HepG2 (cell line): ENCODE measurements at regions not wholly inside any gene's neighbourhood (a gene's known extent, or its start where the extent isn't known, plus 50 kb on each side); places are given as distances from the start of the nearest gene placed in this dataset.

ENCODE experiments used
- ATAC-seq: fragments of 200-7000 bp; cut with Tn5 transposase; 3 replicates; pipeline ENCODE4 v1.9.1; 2020; ENCODE audit warnings: mild to moderate bottlenecking, moderate library complexity
- BruUV-seq: library from RNA; stranded (reverse); fragments of 400-500 nt; replicated peaks from 2 replicates; lab custom pipeline; 2021; lab: Mats Ljungman, UMichigan
- CTCF ChIA-PET: fragments of 300-600 bp; formaldehyde crosslinking; extraction: SDS; loops from one replicate; lab custom pipeline; 2021; ENCODE audit warnings: low total read pairs, inconsistent platforms, low intra/inter-chr PET ratio; lab: Yijun Ruan, JAX
- POLR2A ChIA-PET: fragments of 350-600 bp; sonication (Branson Sonifier 250); formaldehyde crosslinking; loops from one replicate; lab custom pipeline; 2020; ENCODE audit warnings: antibody characterized with exemption, inconsistent platforms; lab: Yijun Ruan, JAX
- DNase-seq: peaks from one replicate; pipeline ENCODE4 v3.0.0-alpha.2; 2015; ENCODE audit warnings: low spot score
- FAIRE-seq: peaks from 3 replicates; lab custom pipeline; 2011; peaks lifted over from hg19 to GRCh38; lab: Jason Lieb, UNC
- H2AFZ ChIP-seq: one replicate; pipeline ENCODE4 v1.6.1; 2011; ENCODE audit warnings: low read length, inconsistent platforms
- H3K27ac ChIP-seq: fragments of 300-600 bp; 3 replicates; pipeline ENCODE4 v1.8.0; 2011; ENCODE audit warnings: mixed run types, mild to moderate bottlenecking, mixed read lengths, low read length, inconsistent platforms; ENCODE audit not compliant: insufficient read depth; ENCODE audit errors: extremely low read length
- H3K27me3 ChIP-seq, 2 experiments: fragments of 200-600 bp in 1 of 2; 2 replicates in 1 of 2; 3 replicates in 1 of 2; pipeline versions ENCODE4 v1.6.0 to v1.8.0; 2011; ENCODE audit warnings: low read length in 2 of 2, mild to moderate bottlenecking in 2 of 2, moderate library complexity in 2 of 2, inconsistent platforms in 1 of 2; ENCODE audit not compliant: insufficient read depth in 2 of 2, control insufficient read depth in 1 of 2
- H3K36me3 ChIP-seq, 2 experiments: fragments of 200-600 bp in 1 of 2; replicated peaks in 1 of 2; 2 replicates in 1 of 2; 3 replicates in 1 of 2; pipeline versions ENCODE4 v1.5.1 to v1.8.0; 2011; ENCODE audit warnings: low read length in 2 of 2, inconsistent platforms in 1 of 2; ENCODE audit not compliant: insufficient read depth in 2 of 2, control insufficient read depth in 1 of 2
- H3K4me1 ChIP-seq: 2 replicates; pipeline ENCODE4 v1.5.1; 2012; ENCODE audit warnings: low read length, inconsistent platforms; ENCODE audit not compliant: insufficient read depth
- H3K4me2 ChIP-seq: 2 replicates; pipeline ENCODE4 v1.6.0; 2011; ENCODE audit warnings: low read depth, low read length, inconsistent platforms
- H3K4me3 ChIP-seq, 3 experiments: fragments of 200-600 bp in 1 of 3; sonication (generic), shearing (Covaris generic) in 1 of 3; replicated peaks in 1 of 3; 2 replicates each; pipeline ENCODE4 v1.5.1; 2011 to 2016; ENCODE audit warnings: low read length in 3 of 3, inconsistent platforms in 2 of 3, low read depth in 2 of 3, mild to moderate bottlenecking in 2 of 3, control low read depth in 1 of 3, mixed read lengths in 1 of 3; ENCODE audit not compliant: insufficient read depth in 1 of 3
- H3K79me2 ChIP-seq: one replicate; pipeline ENCODE4 v1.6.1; 2011; ENCODE audit warnings: low read length, inconsistent platforms; ENCODE audit not compliant: insufficient read depth
- H3K9ac ChIP-seq: 2 replicates; pipeline ENCODE4 v1.6.0; 2011; ENCODE audit warnings: mild to moderate bottlenecking, low read depth, low read length, inconsistent platforms; ENCODE audit not compliant: insufficient read depth
- H3K9me3 ChIP-seq: 2 replicates; pipeline ENCODE4 v1.5.1; 2012; ENCODE audit warnings: mild to moderate bottlenecking, low read length
- H4K20me1 ChIP-seq: 2 replicates; pipeline ENCODE4 v1.6.0; 2011; ENCODE audit warnings: inconsistent platforms, mild to moderate bottlenecking, low read length, moderate library complexity; ENCODE audit not compliant: insufficient read depth
- AHR ChIP-seq: IDR thresholded peaks from 2 replicates; pipeline ENCODE4 v1.6.1; 2018; ENCODE audit warnings: missing genetic modification reagents, missing compliant biosample characterization
- CBFB ChIP-seq: sonication (generic); formaldehyde crosslinking; IDR thresholded peaks from 2 replicates; pipeline ENCODE4 v1.4.0; 2020; ENCODE audit warnings: missing genetic modification reagents
- CHD4 ChIP-seq: fragments of 200-600 bp; sonication (generic); IDR thresholded peaks from 2 replicates; pipeline ENCODE4 v1.7.0; 2017; ENCODE audit warnings: mild to moderate bottlenecking, low read length, borderline replicate concordance
- CREM ChIP-seq, 2 experiments: sonication (generic) in 1 of 2; formaldehyde crosslinking in 1 of 2; IDR thresholded peaks; 2 replicates each; pipeline versions ENCODE4 v1.4.0 to v1.6.1; 2016 to 2020; ENCODE audit warnings: antibody characterized with exemption in 1 of 2, mild to moderate bottlenecking in 1 of 2, missing genetic modification reagents in 1 of 2
- DR1 ChIP-seq: sonication (generic); formaldehyde crosslinking; IDR thresholded peaks from 2 replicates; pipeline ENCODE4 v1.8.0; 2021; ENCODE audit warnings: mild to moderate bottlenecking, missing genetic modification reagents, inconsistent platforms
- KDM5A ChIP-seq: fragments of 200-600 bp; sonication (generic); IDR thresholded peaks from 2 replicates; pipeline ENCODE4 v1.7.0; 2018; ENCODE audit warnings: antibody characterized with exemption, mild to moderate bottlenecking, low read length, borderline replicate concordance
- NCOA5 ChIP-seq: sonication (generic); formaldehyde crosslinking; IDR thresholded peaks from 2 replicates; pipeline ENCODE4 v1.4.0; 2020; ENCODE audit warnings: missing genetic modification reagents
- POLR2AphosphoS2 ChIP-seq: IDR thresholded peaks from 2 replicates; pipeline ENCODE4 v1.6.1; 2011; ENCODE audit warnings: low read depth, low read length, improper control_type of control experiment
- SKI ChIP-seq: fragments of 450-650 bp; IDR thresholded peaks from one replicate; pipeline ENCODE4 v1.6.1; 2018; ENCODE audit warnings: mild to moderate bottlenecking; ENCODE audit not compliant: partially characterized antibody
- SP2 ChIP-seq: sonication (generic); formaldehyde crosslinking; IDR thresholded peaks from 2 replicates; pipeline ENCODE4 v1.5.1; 2020; ENCODE audit warnings: mild to moderate bottlenecking, missing genetic modification reagents
- ZBTB42 ChIP-seq: sonication (generic); formaldehyde crosslinking; IDR thresholded peaks from 2 replicates; pipeline ENCODE4 v1.5.0; 2020; ENCODE audit warnings: mild to moderate bottlenecking, missing genetic modification reagents
- ZNF10 ChIP-seq: sonication (generic); formaldehyde crosslinking; IDR thresholded peaks from 2 replicates; pipeline ENCODE4 v1.4.0; 2020; ENCODE audit warnings: mild to moderate bottlenecking, low read depth, missing genetic modification reagents, borderline replicate concordance
- ZNF496 ChIP-seq: sonication (generic); formaldehyde crosslinking; IDR thresholded peaks from 2 replicates; pipeline ENCODE4 v1.8.1; 2023; ENCODE audit warnings: mild to moderate bottlenecking, moderate library complexity, missing genetic modification reagents; ENCODE audit not compliant: insufficient replicate concordance
- WGBS: methylation state at CpG from one replicate; pipeline ENCODE4 v1.1.6; 2017; ENCODE audit warnings: low lambda C conversion rate; 5-methylcytosine and 5-hydroxymethylcytosine counted together
- in situ Hi-C: cut with HindIII; loops from 2 replicates; pipeline ENCODE4 v1.10.0; 2017; ENCODE audit warnings: low pct_unique_long_range_greater_than_20kb; ENCODE audit not compliant: extremely low pct_ligation_motif_present
- intact Hi-C: fragments of 100-400 bp; cut with micrococcal nuclease; formaldehyde crosslinking; loops from one replicate; pipeline ENCODE4 v1.10.0; 2022; ENCODE audit not compliant: unreplicated experiment
- TF ChIP-seq, protein P1 (sequence below): sonication (generic); formaldehyde crosslinking; IDR thresholded peaks from 2 replicates; pipeline ENCODE4 v1.9.0; 2021; ENCODE audit warnings: missing genetic modification reagents, borderline replicate concordance
- TF ChIP-seq, protein P2 (sequence below): sonication (generic); formaldehyde crosslinking; IDR thresholded peaks from 2 replicates; pipeline ENCODE4 v1.4.0; 2020; ENCODE audit warnings: missing genetic modification reagents
- TF ChIP-seq, protein P3 (sequence below): sonication (generic); formaldehyde crosslinking; IDR thresholded peaks from 2 replicates; pipeline ENCODE4 v1.8.0; 2022; ENCODE audit warnings: mild to moderate bottlenecking, missing genetic modification reagents, borderline replicate concordance

DNA sequence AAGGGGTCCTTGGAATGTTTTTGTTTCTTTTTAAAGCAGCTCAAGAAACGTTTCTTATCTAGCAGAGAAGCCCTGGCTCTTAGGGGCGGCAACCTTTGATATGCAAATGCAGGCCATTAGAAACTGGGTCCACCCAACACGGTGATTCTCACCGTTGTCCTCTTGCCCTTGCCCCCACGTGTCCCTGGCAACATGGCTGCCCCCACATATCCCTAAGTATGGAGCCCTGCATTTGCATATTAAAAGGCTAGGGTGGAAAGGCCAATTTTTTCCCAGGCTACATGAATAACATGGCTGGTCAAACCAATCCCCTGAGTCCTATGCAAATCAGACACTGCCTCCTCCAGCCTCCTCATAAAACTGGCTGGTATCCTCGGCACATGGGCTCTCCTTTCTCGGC lies 230.1 kb upstream of the SPOPL start:
- FAIRE-seq: no peak
- H3K36me3 ChIP-seq: no peaks in the 10 kb centered on the region
- H3K27ac ChIP-seq: no peak overlapping the region
- no TSS peak for BruUV-seq
- H2AFZ ChIP-seq: no peak overlapping the region
- peaks cover 42% of the 10 kb centered on the region for H3K4me1 ChIP-seq
- intact Hi-C loops: loop anchor here (5.0 to 10.0 kb wide), 3 partner anchors 101 to 377 kb away; partner anchors contain the start of gene SPOPL
- no peak overlapping the region for H3K9ac ChIP-seq
- ChIA-PET POLR2A (no interaction called here), CTCF (no interaction called here)
- no peaks in the 10 kb centered on the region for H3K27me3 ChIP-seq
- no peaks in the 10 kb centered on the region for H3K79me2 ChIP-seq
- no peaks in the 10 kb centered on the region for H3K9me3 ChIP-seq
- TF ChIP-seq ZBTB42 (no peak), SKI (no peak), DR1 (CRISPR knock-in tag) (no peak), AHR (no peak), POLR2AphosphoS2 (no peak), ZNF496 (CRISPR knock-in tag) (no peak), ZNF10 (CRISPR knock-in tag) (no peak), CHD4 (no peak), NCOA5 (CRISPR knock-in tag) (no peak), CREM (IDR thresholded peaks at IDR 0.05) (no peak), CREM (CRISPR knock-in tag; IDR thresholded peaks at IDR 0.05) (no peak), KDM5A (no peak), SP2 (CRISPR knock-in tag) (no peak), CBFB (CRISPR knock-in tag) (no peak)
- TF ChIP-seq, protein P1, sequence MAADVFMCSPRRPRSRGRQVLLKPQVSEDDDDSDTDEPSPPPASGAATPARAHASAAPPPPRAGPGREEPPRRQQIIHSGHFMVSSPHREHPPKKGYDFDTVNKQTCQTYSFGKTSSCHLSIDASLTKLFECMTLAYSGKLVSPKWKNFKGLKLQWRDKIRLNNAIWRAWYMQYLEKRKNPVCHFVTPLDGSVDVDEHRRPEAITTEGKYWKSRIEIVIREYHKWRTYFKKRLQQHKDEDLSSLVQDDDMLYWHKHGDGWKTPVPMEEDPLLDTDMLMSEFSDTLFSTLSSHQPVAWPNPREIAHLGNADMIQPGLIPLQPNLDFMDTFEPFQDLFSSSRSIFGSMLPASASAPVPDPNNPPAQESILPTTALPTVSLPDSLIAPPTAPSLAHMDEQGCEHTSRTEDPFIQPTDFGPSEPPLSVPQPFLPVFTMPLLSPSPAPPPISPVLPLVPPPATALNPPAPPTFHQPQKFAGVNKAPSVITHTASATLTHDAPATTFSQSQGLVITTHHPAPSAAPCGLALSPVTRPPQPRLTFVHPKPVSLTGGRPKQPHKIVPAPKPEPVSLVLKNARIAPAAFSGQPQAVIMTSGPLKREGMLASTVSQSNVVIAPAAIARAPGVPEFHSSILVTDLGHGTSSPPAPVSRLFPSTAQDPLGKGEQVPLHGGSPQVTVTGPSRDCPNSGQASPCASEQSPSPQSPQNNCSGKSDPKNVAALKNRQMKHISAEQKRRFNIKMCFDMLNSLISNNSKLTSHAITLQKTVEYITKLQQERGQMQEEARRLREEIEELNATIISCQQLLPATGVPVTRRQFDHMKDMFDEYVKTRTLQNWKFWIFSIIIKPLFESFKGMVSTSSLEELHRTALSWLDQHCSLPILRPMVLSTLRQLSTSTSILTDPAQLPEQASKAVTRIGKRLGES (CRISPR knock-in tag): no peak
- TF ChIP-seq, protein P2, sequence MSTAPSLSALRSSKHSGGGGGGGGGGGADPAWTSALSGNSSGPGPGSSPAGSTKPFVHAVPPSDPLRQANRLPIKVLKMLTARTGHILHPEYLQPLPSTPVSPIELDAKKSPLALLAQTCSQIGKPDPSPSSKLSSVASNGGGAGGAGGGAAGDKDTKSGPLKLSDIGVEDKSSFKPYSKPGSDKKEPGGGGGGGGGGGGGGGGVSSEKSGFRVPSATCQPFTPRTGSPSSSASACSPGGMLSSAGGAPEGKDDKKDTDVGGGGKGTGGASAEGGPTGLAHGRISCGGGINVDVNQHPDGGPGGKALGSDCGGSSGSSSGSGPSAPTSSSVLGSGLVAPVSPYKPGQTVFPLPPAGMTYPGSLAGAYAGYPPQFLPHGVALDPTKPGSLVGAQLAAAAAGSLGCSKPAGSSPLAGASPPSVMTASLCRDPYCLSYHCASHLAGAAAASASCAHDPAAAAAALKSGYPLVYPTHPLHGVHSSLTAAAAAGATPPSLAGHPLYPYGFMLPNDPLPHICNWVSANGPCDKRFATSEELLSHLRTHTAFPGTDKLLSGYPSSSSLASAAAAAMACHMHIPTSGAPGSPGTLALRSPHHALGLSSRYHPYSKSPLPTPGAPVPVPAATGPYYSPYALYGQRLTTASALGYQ: no peak
- TF ChIP-seq, protein P3, sequence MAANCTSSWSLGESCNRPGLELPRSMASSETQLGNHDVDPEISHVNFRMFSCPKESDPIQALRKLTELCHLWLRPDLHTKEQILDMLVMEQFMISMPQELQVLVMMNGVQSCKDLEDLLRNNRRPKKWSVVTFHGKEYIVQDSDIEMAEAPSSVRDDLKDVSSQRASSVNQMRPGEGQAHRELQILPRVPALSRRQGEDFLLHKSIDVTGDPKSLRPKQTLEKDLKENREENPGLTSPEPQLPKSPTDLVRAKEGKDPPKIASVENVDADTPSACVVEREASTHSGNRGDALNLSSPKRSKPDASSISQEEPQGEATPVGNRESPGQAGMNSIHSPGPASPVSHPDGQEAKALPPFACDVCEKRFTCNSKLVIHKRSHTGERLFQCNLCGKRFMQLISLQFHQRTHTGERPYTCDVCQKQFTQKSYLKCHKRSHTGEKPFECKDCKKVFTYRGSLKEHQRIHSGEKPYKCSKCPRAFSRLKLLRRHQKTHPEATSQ: no peak
- TF ChIP-seq, all 625 proteins: peak for 0
- H3K4me3 ChIP-seq: no peak overlapping the region
- in situ Hi-C loops: no loop called here
- WGBS: 81% methylated on average over 7 of the region's 7 CpGs
- DNase-seq (no peak), ATAC-seq (no peak)
- H3K4me2 ChIP-seq: no peak overlapping the region
- H4K20me1 ChIP-seq: no peaks in the 10 kb centered on the region
